NCI-H2107 (cell line): ENCODE measurements at regions not wholly inside any gene's neighbourhood (a gene's known extent, or its start where the extent isn't known, plus 50 kb on each side); places are given as distances from the start of the nearest gene placed in this dataset.
"Not testable (repeated sequence)": the region's sequence is repeated elsewhere in the genome, so short reads cannot be mapped to it uniquely, and the experiment has no call there.

Source experiments
- DNase-seq: peaks from one replicate; lab custom pipeline; 2025; lab: John Stamatoyannopoulos, UW

- DNase-seq: not testable (repeated sequence)
Measured at GRCh38 chr11:29056487-29056886, 948.3 kb downstream of the METTL15 start.

- DNase-seq: no peak
Measured at GRCh38 chr11:29051935-29052334, 943.7 kb downstream of the METTL15 start.

GRCh38 chr11:29050962-29051361, 942.8 kb downstream of the METTL15 start:
- DNase-seq: not testable (repeated sequence)

- DNase-seq: no peak
Measured at GRCh38 chr11:29040489-29040888, 932.3 kb downstream of the METTL15 start.

GRCh38 chr11:29032384-29033149, 924.4 kb downstream of the METTL15 start:
- no peak for DNase-seq

GRCh38 chr11:29029452-29029851, 921.3 kb downstream of the METTL15 start:
- DNase-seq: no peak

GRCh38 chr11:29027436-29027835, 919.2 kb downstream of the METTL15 start:
- DNase-seq: no peak

- no peak for DNase-seq
Measured at GRCh38 chr11:29026286-29026685, 918.1 kb downstream of the METTL15 start.

- no peak for DNase-seq
Measured at GRCh38 chr11:29025001-29025400, 916.8 kb downstream of the METTL15 start.

- no peak for DNase-seq
Measured at GRCh38 chr11:29024386-29024785, 916.2 kb downstream of the METTL15 start.

- DNase-seq: no peak
Measured at GRCh38 chr11:29023761-29024160, 915.6 kb downstream of the METTL15 start.

- DNase-seq: no peak
Measured at GRCh38 chr11:29022676-29023075, 914.5 kb downstream of the METTL15 start.

- DNase-seq: no peak
Measured at GRCh38 chr11:29019960-29020683, 911.9 kb downstream of the METTL15 start.

GRCh38 chr11:29018631-29019030, 910.4 kb downstream of the METTL15 start:
- no peak for DNase-seq

- DNase-seq: no peak
Measured at GRCh38 chr11:29017941-29018340, 909.8 kb downstream of the METTL15 start.

- DNase-seq: no peak
Measured at GRCh38 chr11:29012507-29012906, 904.3 kb downstream of the METTL15 start.

GRCh38 chr11:29009426-29009825, 901.2 kb downstream of the METTL15 start:
- no peak for DNase-seq

- no peak for DNase-seq
Measured at GRCh38 chr11:29008481-29008880, 900.3 kb downstream of the METTL15 start.

- DNase-seq: no peak
Measured at GRCh38 chr11:29006668-29007067, 898.5 kb downstream of the METTL15 start.

- no peak for DNase-seq
Measured at GRCh38 chr11:29005401-29005980, 897.3 kb downstream of the METTL15 start.

- no peak for DNase-seq
Measured at GRCh38 chr11:29002816-29003215, 894.6 kb downstream of the METTL15 start.

GRCh38 chr11:28999620-29000019, 891.4 kb downstream of the METTL15 start:
- no peak for DNase-seq

GRCh38 chr11:28992996-28993395, 884.8 kb downstream of the METTL15 start:
- DNase-seq: no peak
